Activated CD4-positive, alpha-beta T cell treated with anti-CD3 and anti-CD28 coated beads, Interleukin-2, Interleukin-6, amounts not matched to agents 100 ng/mL and 50 ng/mL, durations not matched to agents 16 hours and 8 hours (primary cell): ENCODE measurements at regions not wholly inside any gene's neighbourhood (a gene's known extent, or its start where the extent isn't known, plus 50 kb on each side); places are given as distances from the start of the nearest gene placed in this dataset.
A peak's percentile ranks its signal among the peaks of the same experiment; 100 is the strongest.

Experiments used
- DNase-seq: peaks from one replicate; pipeline ENCODE4 v3.0.0-alpha.2; 2020

GRCh38 chr10:88113232-88113631 lies 249.8 kb downstream of the PTEN start:
- no peak for DNase-seq

GRCh38 chr10:88113657-88114272 lies 250.3 kb downstream of the PTEN start:
- DNase-seq, result no peak

- DNase-seq, result no peak
These were observed 250.9 kb downstream of the PTEN start for GRCh38 chr10:88114368-88114767.

- DNase-seq, result no peak
These were observed 252.0 kb downstream of the PTEN start for GRCh38 chr10:88115407-88115806.

GRCh38 chr10:88115968-88116367 lies 252.5 kb downstream of the PTEN start:
- DNase-seq, result no peak

GRCh38 chr10:88116481-88116880 lies 253.1 kb downstream of the PTEN start:
- DNase-seq, result no peak

GRCh38 chr10:88116971-88117626 lies 253.7 kb downstream of the PTEN start:
- peak; percentile 66 for DNase-seq

GRCh38 chr10:88117869-88118632 lies 254.6 kb downstream of the PTEN start:
- DNase-seq, result no peak

GRCh38 chr10:88118729-88119128 lies 255.3 kb downstream of the PTEN start:
- DNase-seq, result no peak

GRCh38 chr10:88119160-88119559 lies 255.7 kb downstream of the PTEN start:
- DNase-seq, result no peak

- no peak for DNase-seq
These were observed 256.6 kb downstream of the PTEN start for GRCh38 chr10:88120075-88120474.

- DNase-seq, result no peak
These were observed 257.3 kb downstream of the PTEN start for GRCh38 chr10:88120599-88121333.

- DNase-seq, result no peak
These were observed 257.9 kb downstream of the PTEN start for GRCh38 chr10:88121361-88121760.

GRCh38 chr10:88122145-88122544 lies 258.7 kb downstream of the PTEN start:
- no peak for DNase-seq

- no peak for DNase-seq
These were observed 259.2 kb downstream of the PTEN start for GRCh38 chr10:88122576-88122975.

- no peak for DNase-seq
These were observed 262.3 kb downstream of the PTEN start for GRCh38 chr10:88125766-88126165.

- no peak for DNase-seq
These were observed 263.3 kb downstream of the PTEN start for GRCh38 chr10:88126699-88127098.

GRCh38 chr10:88127269-88127668 lies 263.8 kb downstream of the PTEN start:
- DNase-seq, result no peak

- no peak for DNase-seq
These were observed 264.3 kb downstream of the PTEN start for GRCh38 chr10:88127766-88128165.

GRCh38 chr10:88129013-88129412 lies 265.6 kb downstream of the PTEN start:
- DNase-seq, result no peak

- DNase-seq, result no peak
These were observed 267.5 kb downstream of the PTEN start for GRCh38 chr10:88130912-88131311.

- no peak for DNase-seq
These were observed 268.2 kb downstream of the PTEN start for GRCh38 chr10:88131511-88132139.

GRCh38 chr10:88136712-88137111 lies 273.3 kb downstream of the PTEN start:
- no peak for DNase-seq
